ENCODE measurements at regions not wholly inside any gene's neighbourhood (a gene's known extent, or its start where the extent isn't known, plus 50 kb on each side); places are given as distances from the start of the nearest gene placed in this dataset.
"Not testable (repeated sequence)": the region's sequence is repeated elsewhere in the genome, so short reads cannot be mapped to it uniquely, and the experiment has no call there.

DNA sequence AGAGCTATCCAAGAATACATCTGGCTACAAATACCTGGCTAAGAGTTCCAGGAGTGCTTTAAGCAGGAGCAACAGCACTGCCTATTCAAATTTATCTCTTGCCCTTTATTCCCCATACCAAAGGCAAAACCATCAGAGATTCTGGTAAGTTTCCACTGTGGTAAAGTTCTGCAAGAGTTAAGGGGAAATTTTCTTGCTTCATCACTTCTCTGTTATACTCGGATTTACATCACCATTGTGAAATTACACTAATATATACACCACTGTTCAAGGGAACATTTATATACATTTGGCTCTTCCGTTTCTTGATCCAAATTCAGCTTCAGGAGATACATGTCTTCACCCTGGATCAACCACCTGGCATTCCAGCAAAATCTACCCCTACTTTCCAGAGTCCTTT, 70.8 kb upstream of the PTPN13 start:
- Mint-ChIP-seq H3K4me3 (no peak overlapping the region), H3K27ac (no peak overlapping the region), H3K27me3 (peaks cover 15 to 22% of the 10 kb centered on the region in 2 donors), H3K9me3 (peaks cover 20 to 32% of the 10 kb centered on the region in 2 donors), H3K36me3 (peaks cover 12 to 14% of the 10 kb centered on the region in 2 donors), H3K4me1 (peaks cover 4 to 7% of the 10 kb centered on the region in 2 donors)
- peak; percentile 57 to 80 for ATAC-seq (replicated peaks)
- no peak for DNase-seq

GRCh38 chr4:86527713-86528112, 66.4 kb upstream of the PTPN13 start:
- H3K4me1 Mint-ChIP-seq = peaks cover 7 to 17% of the 10 kb centered on the region in 2 donors
- H3K36me3 Mint-ChIP-seq; H3K27ac Mint-ChIP-seq; H3K4me3 Mint-ChIP-seq; H3K27me3 Mint-ChIP-seq; H3K9me3 Mint-ChIP-seq; ATAC-seq (replicated peaks); DNase-seq: not testable (repeated sequence)

GRCh38 chr4:86529436-86529835, 64.7 kb upstream of the PTPN13 start:
- Mint-ChIP-seq H3K4me3 (no peak overlapping the region), H3K27ac (no peak overlapping the region), H3K9me3 (peaks cover 0 to 1% of the 10 kb centered on the region in 2 donors), H3K4me1 (peaks cover 3 to 9% of the 10 kb centered on the region in 2 donors), H3K27me3 (peaks cover 0 to 4% of the 10 kb centered on the region in 2 donors), H3K36me3 (no peaks in the 10 kb centered on the region)
- ATAC-seq (replicated peaks) (no peak), DNase-seq (no peak)

GRCh38 chr4:86530183-86530582, 63.9 kb upstream of the PTPN13 start:
- Mint-ChIP-seq H3K9me3 (no peaks in the 10 kb centered on the region), H3K4me3 (peak overlapping the region in 1 of 2 donors; percentile 23), H3K36me3 (no peaks in the 10 kb centered on the region), H3K4me1 (peaks cover 3 to 9% of the 10 kb centered on the region in 2 donors), H3K27ac (no peak overlapping the region), H3K27me3 (peaks cover 0 to 4% of the 10 kb centered on the region in 2 donors)
- ATAC-seq (replicated peaks) (peak; percentile 87 to 94), DNase-seq (no peak)

GRCh38 chr4:86531440-86531839, 62.7 kb upstream of the PTPN13 start:
- Mint-ChIP-seq H3K27ac (no peak overlapping the region), H3K27me3 (peaks cover 0 to 4% of the 10 kb centered on the region in 2 donors), H3K9me3 (no peaks in the 10 kb centered on the region), H3K4me1 (peaks cover 3 to 9% of the 10 kb centered on the region in 2 donors), H3K36me3 (no peaks in the 10 kb centered on the region), H3K4me3 (no peak overlapping the region)
- DNase-seq = no peak
- ATAC-seq (replicated peaks) = no peak

- H3K36me3 Mint-ChIP-seq = no peaks in the 10 kb centered on the region
- H3K27me3 Mint-ChIP-seq = peaks cover 0 to 4% of the 10 kb centered on the region in 2 donors
- peaks cover 3 to 9% of the 10 kb centered on the region in 2 donors for H3K4me1 Mint-ChIP-seq
- H3K4me3 Mint-ChIP-seq = no peak overlapping the region
- H3K27ac Mint-ChIP-seq = no peak overlapping the region
- H3K9me3 Mint-ChIP-seq = no peaks in the 10 kb centered on the region
- no peak for ATAC-seq (replicated peaks)
- DNase-seq = no peak
These were observed 61.3 kb upstream of the PTPN13 start for GRCh38 chr4:86532851-86533250.

DNA sequence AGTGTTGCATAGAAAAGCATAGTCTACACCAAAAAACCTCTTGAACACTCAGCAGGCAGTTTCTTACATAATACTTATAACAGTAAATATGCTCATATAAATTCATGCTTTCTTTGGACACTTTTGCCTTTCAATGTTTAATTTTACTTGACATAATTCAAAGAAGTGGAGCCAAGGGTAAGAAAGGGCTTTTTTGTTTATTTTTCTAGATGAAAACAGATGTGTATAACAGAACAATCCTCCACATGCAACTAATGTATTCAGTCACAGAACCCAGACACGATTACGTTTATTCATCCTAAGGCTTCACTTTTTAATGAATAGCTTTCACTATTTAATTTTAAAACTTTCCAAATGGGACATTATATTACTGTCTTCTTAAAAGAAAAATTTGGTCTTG, 58.0 kb upstream of the PTPN13 start:
- no peaks in the 10 kb centered on the region for H3K36me3 Mint-ChIP-seq
- no peak for ATAC-seq (replicated peaks)
- no peak for DNase-seq
- no peaks in the 10 kb centered on the region for H3K9me3 Mint-ChIP-seq
- no peak overlapping the region for H3K27ac Mint-ChIP-seq
- peaks cover 10 to 15% of the 10 kb centered on the region in 2 donors for H3K27me3 Mint-ChIP-seq
- H3K4me3 Mint-ChIP-seq = no peak overlapping the region
- H3K4me1 Mint-ChIP-seq = peaks cover 3 to 4% of the 10 kb centered on the region in 2 donors

GRCh38 chr4:86542319-86543027, 51.6 kb upstream of the PTPN13 start:
- Mint-ChIP-seq H3K27me3 (peaks cover 36 to 38% of the 10 kb centered on the region in 2 donors), H3K9me3 (no peaks in the 10 kb centered on the region), H3K4me3 (no peak overlapping the region), H3K27ac (no peak overlapping the region), H3K4me1 (no peaks in the 10 kb centered on the region), H3K36me3 (no peaks in the 10 kb centered on the region)
- no peak for ATAC-seq (replicated peaks)
- DNase-seq = no peak

GRCh38 chr4:86543080-86543479, 51.0 kb upstream of the PTPN13 start:
- Mint-ChIP-seq H3K4me3 (no peak overlapping the region), H3K27me3 (peaks cover 36 to 38% of the 10 kb centered on the region in 2 donors), H3K36me3 (no peaks in the 10 kb centered on the region), H3K4me1 (no peaks in the 10 kb centered on the region), H3K9me3 (no peaks in the 10 kb centered on the region), H3K27ac (no peak overlapping the region)
- no peak for DNase-seq
- no peak for ATAC-seq (replicated peaks)

DNA sequence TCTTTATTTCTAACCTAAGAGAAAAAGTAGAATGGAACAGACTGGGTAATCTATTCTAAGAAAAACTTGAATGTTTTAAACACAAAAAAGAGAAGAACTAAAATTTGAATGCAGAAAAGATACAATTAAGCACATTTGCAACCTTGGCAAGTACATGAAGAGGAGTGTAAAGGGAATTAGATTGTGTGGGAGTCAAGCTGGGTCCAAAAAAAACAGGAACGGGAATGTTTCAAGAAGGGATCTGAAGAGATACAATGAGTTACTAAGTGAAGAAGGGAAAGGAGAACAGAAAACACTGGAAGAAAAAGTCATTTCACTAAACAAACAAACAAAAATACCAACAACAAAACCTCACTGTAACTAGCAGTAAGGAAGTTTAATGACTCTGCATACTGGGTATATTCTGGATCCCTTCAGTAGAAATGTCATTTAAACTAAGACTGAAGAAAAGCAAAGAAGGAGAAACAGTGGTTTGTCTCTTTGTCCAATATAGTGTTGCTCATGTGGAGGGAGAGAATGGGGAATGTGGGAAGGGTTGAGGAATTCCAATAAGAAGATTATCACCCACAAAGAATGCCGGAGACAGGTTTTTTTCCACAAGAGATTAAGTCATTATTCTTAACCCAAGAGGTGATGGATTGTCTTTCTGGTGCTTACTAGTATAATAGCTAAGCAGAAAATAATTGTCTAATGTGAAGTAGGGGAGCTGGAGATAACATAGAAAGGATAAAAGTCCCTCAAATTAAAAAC, 50.4 kb upstream of the PTPN13 start:
- Mint-ChIP-seq H3K27me3 (peaks cover 36 to 38% of the 10 kb centered on the region in 2 donors), H3K27ac (no peak overlapping the region), H3K4me1 (no peaks in the 10 kb centered on the region), H3K4me3 (no peak overlapping the region), H3K9me3 (no peaks in the 10 kb centered on the region), H3K36me3 (no peaks in the 10 kb centered on the region)
- DNase-seq (no peak), ATAC-seq (replicated peaks) (no peak)

DNA sequence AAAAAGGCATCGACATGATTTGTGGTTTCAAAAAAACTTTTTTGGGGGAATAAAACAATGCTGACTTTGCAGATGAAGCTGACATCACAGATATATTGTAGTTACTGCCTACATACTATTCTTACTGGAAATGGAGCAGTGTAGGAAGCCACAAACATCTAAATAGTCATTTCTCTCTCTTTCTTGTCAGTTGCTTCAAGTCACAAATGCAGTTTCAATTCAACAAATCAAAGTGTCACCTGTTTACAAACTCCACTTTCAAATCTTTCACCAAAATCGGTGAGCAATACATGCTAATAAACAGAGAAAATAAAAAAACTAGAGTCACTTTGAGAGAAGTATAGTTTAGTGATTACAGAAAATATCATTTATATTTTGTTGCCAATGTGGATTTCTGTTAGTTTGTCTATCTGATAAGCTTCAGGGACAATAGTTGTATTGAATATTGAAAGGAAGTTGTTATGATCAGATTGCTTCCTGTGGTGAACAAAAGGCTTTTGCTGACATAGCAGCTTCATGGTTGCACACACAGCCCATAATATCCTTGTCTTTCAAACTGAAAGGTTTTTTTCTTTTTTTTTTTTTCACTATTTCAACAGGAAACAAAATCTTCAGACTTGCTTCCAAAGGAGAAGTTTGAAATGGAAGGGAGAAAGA, 49.7 kb upstream of the PTPN13 start:
- Mint-ChIP-seq H3K9me3 (no peaks in the 10 kb centered on the region), H3K36me3 (no peaks in the 10 kb centered on the region), H3K27ac (no peak overlapping the region), H3K27me3 (peaks cover 36 to 38% of the 10 kb centered on the region in 2 donors), H3K4me3 (no peak overlapping the region), H3K4me1 (no peaks in the 10 kb centered on the region)
- ATAC-seq (replicated peaks) = peak; percentile 27 to 41
- no peak for DNase-seq
